GM21381 (cell line): ENCODE measurements at regions not wholly inside any gene's neighbourhood (a gene's known extent, or its start where the extent isn't known, plus 50 kb on each side); places are given as distances from the start of the nearest gene placed in this dataset.
"Not testable (repeated sequence)": the region's sequence is repeated elsewhere in the genome, so short reads cannot be mapped to it uniquely, and the experiment has no call there.

ENCODE experiments used
- ATAC-seq: cut with Tn5 transposase; IDR thresholded peaks from one replicate; pipeline ENCODE4 v1.9.1; 2021; ENCODE audit warnings: mild to moderate bottlenecking, moderate library complexity; ENCODE audit not compliant: unreplicated experiment

GRCh38 chr20:50355590-50356524, 154.3 kb upstream of the PTPN1 start:
- no peak for ATAC-seq

DNA sequence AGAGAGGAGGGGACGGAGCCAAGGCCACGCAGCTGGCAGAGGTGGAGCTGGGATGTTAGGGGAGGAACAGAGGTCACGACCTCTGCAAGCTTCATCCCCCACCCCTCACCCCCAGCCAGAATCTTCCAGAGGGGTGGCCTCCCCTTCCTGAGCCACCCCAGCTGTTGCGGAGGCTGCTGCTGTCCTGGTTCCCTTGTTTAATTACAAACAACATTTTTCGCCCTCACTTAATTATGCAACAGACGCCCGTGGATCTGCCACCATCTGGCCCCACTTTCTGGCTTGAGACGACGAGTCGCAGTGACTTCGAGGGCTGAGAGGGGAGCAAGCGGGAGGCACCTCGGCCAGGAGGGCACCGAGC, 153.7 kb upstream of the PTPN1 start:
- ATAC-seq = no peak

- no peak for ATAC-seq
Observed at GRCh38 chr20:50356962-50357782, 153.0 kb upstream of the PTPN1 start.

DNA sequence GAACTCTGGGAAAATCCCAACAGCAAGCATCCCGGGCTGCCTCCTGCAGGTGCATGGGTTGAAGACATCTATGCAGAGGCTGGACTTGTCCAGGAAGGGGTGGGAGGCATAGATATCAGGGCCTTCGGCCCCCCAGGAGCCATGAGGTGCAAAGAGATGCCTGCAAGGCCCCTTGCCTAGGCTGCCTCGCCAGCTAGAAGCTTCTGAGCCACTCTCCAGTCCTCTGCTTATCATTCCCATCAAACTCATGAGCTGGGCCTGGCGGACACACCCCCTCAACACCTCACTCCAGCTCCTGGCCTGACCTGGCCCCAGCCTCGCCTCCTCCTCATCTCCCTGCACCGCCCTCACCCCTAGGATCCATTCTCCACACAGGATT, 152.4 kb upstream of the PTPN1 start:
- ATAC-seq = no peak

DNA sequence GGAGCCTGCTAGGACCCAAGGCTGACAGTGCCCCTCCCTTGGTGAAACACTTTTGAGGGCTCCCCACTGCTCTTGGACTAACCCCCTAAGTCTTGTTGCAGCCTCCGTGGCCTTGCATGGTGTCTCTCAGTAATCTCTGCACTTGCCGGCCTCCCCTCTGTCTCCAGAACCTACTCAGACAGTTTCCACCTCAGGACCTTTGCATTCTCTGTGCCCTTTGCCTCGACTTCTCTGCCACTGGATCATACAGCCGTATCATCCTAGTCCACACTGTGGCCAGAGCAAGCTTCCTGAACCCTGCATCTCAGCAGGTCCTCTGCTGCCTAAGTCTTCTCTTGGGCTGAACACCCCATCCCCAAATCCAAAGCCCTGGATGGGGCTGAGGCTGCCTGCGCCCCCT, 152.0 kb upstream of the PTPN1 start:
- ATAC-seq = no peak

GRCh38 chr20:50358971-50359370, 151.2 kb upstream of the PTPN1 start:
- ATAC-seq = no peak

DNA sequence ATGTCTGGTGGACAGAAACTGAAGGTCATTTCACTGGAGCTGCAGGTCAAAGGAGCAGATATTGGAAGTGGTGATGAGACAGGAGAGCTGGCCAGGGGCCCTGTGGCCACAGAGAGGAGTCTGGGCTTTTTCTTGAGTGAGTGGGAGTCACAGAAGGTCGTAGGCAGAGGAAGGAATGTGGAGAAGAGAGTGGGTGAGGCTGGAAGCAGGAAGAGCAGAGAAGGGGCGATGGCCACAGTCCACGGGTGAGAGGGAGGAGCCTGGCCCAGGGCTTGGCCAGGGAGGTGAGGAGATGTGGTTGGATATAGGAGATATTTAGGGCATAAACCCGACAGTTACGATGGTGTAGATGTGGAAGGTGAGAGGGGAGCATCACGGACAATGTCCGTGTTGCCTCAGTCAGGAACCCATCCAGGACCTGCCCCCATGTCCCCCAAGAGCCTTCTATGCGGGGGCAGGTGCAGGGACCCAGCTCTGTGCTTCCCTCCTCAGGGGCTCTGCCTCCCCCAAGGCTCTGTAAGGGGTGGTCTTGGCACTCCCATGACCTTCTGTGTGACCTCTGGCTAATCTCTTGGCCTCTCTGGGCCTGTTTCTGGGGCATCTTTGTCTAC, 150.5 kb upstream of the PTPN1 start:
- no peak for ATAC-seq

DNA sequence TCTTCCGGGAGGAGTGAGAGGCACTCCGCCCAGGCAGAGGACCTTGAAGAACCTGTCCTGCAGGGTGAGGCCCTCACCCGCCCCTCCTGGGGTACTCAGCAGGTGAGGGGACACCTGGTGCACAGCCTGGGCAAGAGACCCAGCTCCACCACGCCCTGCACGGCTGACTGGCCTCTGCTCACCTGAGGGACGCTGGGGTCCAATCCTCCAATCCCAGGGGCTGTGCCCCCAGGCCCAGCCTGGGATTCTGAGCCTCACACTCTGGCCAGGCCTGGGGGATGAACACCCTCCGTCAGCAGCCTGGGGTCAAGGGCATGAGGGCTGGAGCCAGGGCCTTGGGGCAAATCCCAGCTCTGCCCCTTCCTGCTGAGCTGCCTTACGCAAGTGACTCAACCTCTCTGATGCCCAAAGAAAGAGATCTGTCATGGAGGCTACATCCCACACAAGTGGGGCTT, 149.9 kb upstream of the PTPN1 start:
- ATAC-seq = no peak

DNA sequence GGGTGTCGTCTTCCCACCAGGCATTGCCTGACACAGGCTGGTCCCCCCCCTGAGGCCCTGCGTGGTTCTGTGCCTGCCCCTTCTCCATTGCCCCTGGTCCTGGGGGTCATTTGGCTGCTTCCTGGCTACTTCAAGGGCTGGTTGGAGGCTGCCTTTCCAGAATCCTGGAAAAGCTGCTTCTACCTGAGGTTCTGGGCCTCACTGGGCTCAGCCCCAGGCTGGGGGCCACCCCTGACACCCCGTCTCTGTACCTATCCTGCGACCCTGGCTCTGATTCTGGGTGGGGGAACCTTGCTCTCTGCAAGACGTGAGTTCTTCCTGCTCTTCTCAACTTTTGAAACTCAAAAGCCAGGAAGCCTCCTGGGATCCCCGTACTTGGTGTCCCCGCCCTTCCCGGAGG, 149.3 kb upstream of the PTPN1 start:
- ATAC-seq = no peak

- not testable (repeated sequence) for ATAC-seq
Observed at GRCh38 chr20:50362177-50362576, 148.0 kb upstream of the PTPN1 start.

GRCh38 chr20:50363027-50363426, 147.2 kb upstream of the PTPN1 start:
- no peak for ATAC-seq

DNA sequence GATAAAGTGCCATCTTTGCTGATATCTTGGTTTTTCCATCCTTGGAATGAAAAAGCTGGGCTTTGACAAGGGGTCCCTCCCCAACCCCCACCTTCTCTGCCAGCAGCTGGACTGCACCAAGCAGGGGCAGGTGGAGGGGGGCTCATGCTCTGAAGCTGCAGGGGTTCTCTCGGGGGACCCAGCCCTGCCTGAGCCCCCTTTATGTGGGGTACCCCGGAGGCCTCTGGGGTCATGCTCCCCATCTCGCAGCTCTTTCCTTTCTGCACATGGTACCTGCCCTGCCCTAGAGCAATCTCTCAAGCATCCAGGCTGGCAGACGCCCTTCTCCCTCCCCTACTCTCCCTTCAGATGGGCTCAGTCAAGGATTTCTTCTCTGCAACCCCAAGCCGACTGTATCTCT, 146.7 kb upstream of the PTPN1 start:
- ATAC-seq = no peak

DNA sequence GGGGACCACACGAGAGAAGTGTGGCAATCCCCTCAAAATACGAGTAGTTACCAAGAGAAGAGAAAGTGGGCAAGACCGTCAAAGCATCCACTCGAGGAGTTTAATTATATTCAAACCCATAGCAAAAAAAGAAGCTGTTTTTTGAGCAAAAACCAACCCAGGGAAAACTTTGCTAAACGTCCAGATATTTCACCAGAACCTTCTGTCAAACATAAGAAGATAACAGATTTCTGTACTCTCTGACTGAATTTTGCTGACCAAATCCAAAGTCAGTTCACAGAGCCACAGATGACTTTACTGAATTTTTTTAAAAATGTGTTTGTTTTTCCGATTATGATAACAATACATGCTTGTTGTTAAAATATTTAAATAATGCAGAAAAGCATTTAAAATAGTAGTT, 145.6 kb upstream of the PTPN1 start:
- ATAC-seq = no peak

- no peak for ATAC-seq
Observed at GRCh38 chr20:50366270-50367103, 143.7 kb upstream of the PTPN1 start.

- ATAC-seq = no peak
Observed at GRCh38 chr20:50367104-50367674, 143.0 kb upstream of the PTPN1 start.

- no peak for ATAC-seq
Observed at GRCh38 chr20:50367739-50368375, 142.3 kb upstream of the PTPN1 start.

GRCh38 chr20:50368386-50368785, 141.8 kb upstream of the PTPN1 start:
- ATAC-seq = no peak

DNA sequence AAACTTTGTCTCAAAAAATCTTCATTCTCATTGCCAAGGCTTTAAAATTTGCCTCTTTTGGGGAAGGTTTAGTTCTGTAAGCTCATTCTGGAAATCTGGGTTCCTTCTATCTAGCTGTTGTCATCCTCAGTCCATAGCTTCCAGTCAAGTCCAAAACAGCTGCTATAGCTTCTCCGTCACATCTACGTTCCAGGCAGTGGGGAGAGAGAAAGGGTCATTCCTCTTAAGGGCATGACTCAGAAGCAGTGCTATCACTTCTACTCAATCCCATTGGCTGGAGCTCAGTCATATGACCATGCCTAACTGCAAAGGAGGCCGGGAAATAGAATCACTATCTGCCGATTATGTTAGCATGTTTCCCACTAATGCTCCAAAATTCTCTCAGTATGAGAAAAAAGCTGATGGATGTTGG, 141.4 kb upstream of the PTPN1 start:
- no peak for ATAC-seq

- no peak for ATAC-seq
Observed at GRCh38 chr20:50369225-50370035, 140.8 kb upstream of the PTPN1 start.
